H1 (cell line): ENCODE measurements at regions not wholly inside any gene's neighbourhood (a gene's known extent, or its start where the extent isn't known, plus 50 kb on each side); places are given as distances from the start of the nearest gene placed in this dataset.

Source experiments
- CTCF ChIA-PET: fragments of 300-600 bp; sonication (Branson Sonifier 250); formaldehyde crosslinking; loops from one replicate; lab custom pipeline; 2021; ENCODE audit not compliant: partially characterized antibody; lab: Charles Lee
- POLR2A ChIA-PET: fragments of 300-600 bp; sonication (Branson Sonifier 250); formaldehyde crosslinking; loops from one replicate; lab custom pipeline; 2021; ENCODE audit warnings: inconsistent platforms; ENCODE audit not compliant: partially characterized antibody; lab: Charles Lee
- DNase-seq, 2 experiments: peaks; one replicate each; pipeline versions ENCODE4 v3.0.0 to v3.0.0-alpha.2; 2010 to 2022; ENCODE audit warnings: low spot score in 2 of 2, low read depth in 1 of 2, mixed read lengths in 1 of 2
- FAIRE-seq: peaks from 2 replicates; lab custom pipeline; 2011; peaks lifted over from hg19 to GRCh38; lab: Jason Lieb, UNC
- H2AFZ ChIP-seq: 2 replicates; pipeline ENCODE4 v1.8.1; 2012; ENCODE audit warnings: low read length, inconsistent platforms
- H2AK5ac ChIP-seq: 2 replicates; pipeline ENCODE4 v1.6.1; 2013; ENCODE audit warnings: low read depth, low read length
- H2BK120ac ChIP-seq: replicated peaks from 2 replicates; pipeline ENCODE3; 2013; ENCODE audit warnings: low read depth, low read length, inconsistent platforms
- H2BK12ac ChIP-seq: 2 replicates; pipeline ENCODE4 v1.6.1; 2013; ENCODE audit warnings: low read depth, low read length
- H2BK15ac ChIP-seq: 2 replicates; pipeline ENCODE4 v1.6.1; 2013; ENCODE audit warnings: low read length
- H2BK20ac ChIP-seq: 2 replicates; pipeline ENCODE4 v1.6.1; 2013; ENCODE audit warnings: low read length
- H2BK5ac ChIP-seq: 2 replicates; pipeline ENCODE4 v1.6.1; 2013; ENCODE audit warnings: low read depth, low read length
- H3K14ac ChIP-seq: 2 replicates; pipeline ENCODE4 v1.6.1; 2013; ENCODE audit warnings: inconsistent platforms; ENCODE audit not compliant: insufficient read length
- H3K18ac ChIP-seq: 2 replicates; pipeline ENCODE4 v1.6.1; 2013; ENCODE audit warnings: low read length; ENCODE audit errors: extremely low read depth
- H3K23ac ChIP-seq: 2 replicates; pipeline ENCODE4 v1.6.1; 2013; ENCODE audit warnings: inconsistent platforms; ENCODE audit not compliant: insufficient read length
- H3K23me2 ChIP-seq: 2 replicates; pipeline ENCODE4 v1.6.1; 2013; ENCODE audit warnings: low read depth, low read length
- H3K27ac ChIP-seq: 2 replicates; pipeline ENCODE4 v1.6.1; 2011; ENCODE audit warnings: low read depth, low read length, inconsistent platforms
- H3K27me3 ChIP-seq, 4 experiments: replicated peaks in 1 of 4; 1 replicate in 1 of 4; 2 replicates in 3 of 4; pipeline versions ENCODE4 v1.6.1 to v1.8.1; 2011 to 2013; ENCODE audit warnings: low read length in 3 of 4, mild to moderate bottlenecking in 3 of 4, inconsistent platforms in 2 of 4, mixed read lengths in 2 of 4, moderate library complexity in 1 of 4; ENCODE audit not compliant: control insufficient read depth in 3 of 4, insufficient read depth in 3 of 4; ENCODE audit errors: extremely low read depth in 1 of 4
- H3K36me3 ChIP-seq, 4 experiments: 2 replicates each; pipeline versions ENCODE4 v1.6.1 to v1.8.1; 2011 to 2013; ENCODE audit warnings: mild to moderate bottlenecking in 4 of 4, low read length in 3 of 4, moderate library complexity in 2 of 4, control low read depth in 1 of 4, inconsistent platforms in 1 of 4; ENCODE audit not compliant: insufficient read depth in 4 of 4, control insufficient read depth in 2 of 4
- H3K4ac ChIP-seq: replicated peaks from 2 replicates; pipeline ENCODE3; 2013; ENCODE audit warnings: low read length, low read depth, mixed read lengths, inconsistent platforms; ENCODE audit not compliant: insufficient read length
- H3K4me1 ChIP-seq, 4 experiments: replicated peaks in 1 of 4; 1 replicate in 1 of 4; 2 replicates in 3 of 4; pipeline versions ENCODE4 v1.6.1 to v1.8.1; 2011 to 2013; ENCODE audit warnings: low read length in 3 of 4, inconsistent platforms in 2 of 4, mixed read lengths in 1 of 4; ENCODE audit not compliant: insufficient read depth in 4 of 4, control insufficient read depth in 3 of 4
- H3K4me2 ChIP-seq, 2 experiments: 2 replicates each; pipeline versions ENCODE4 v1.6.1 to v1.8.1; 2011 to 2013; ENCODE audit warnings: low read depth in 2 of 2, low read length in 2 of 2, control low read depth in 1 of 2, inconsistent platforms in 1 of 2, mild to moderate bottlenecking in 1 of 2; ENCODE audit not compliant: insufficient read depth in 1 of 2
- H3K4me3 ChIP-seq, 4 experiments: fragments of 200-600, 300-600 bp in 1 of 4; sonication (generic), shearing (Covaris generic), sonication (Bioruptor Twin) in 1 of 4; 2 replicates each; pipeline versions ENCODE4 v1.5.1 to v1.8.1; 2011 to 2016; ENCODE audit warnings: low read length in 4 of 4, low read depth in 3 of 4, control low read depth in 2 of 4, inconsistent platforms in 2 of 4, mild to moderate bottlenecking in 2 of 4, mixed read lengths in 1 of 4, moderate library complexity in 1 of 4; ENCODE audit not compliant: insufficient read depth in 2 of 4; ENCODE audit errors: extremely low read depth in 1 of 4
- H3K56ac ChIP-seq: replicated peaks from 2 replicates; pipeline ENCODE3; 2013; ENCODE audit warnings: low read depth, mild to moderate bottlenecking, mixed read lengths, low read length, inconsistent platforms; ENCODE audit not compliant: insufficient read length
- H3K79me1 ChIP-seq: 2 replicates; pipeline ENCODE4 v1.6.1; 2013; ENCODE audit warnings: low read depth, low read length, control low read depth
- H3K79me2 ChIP-seq, 2 experiments: 2 replicates each; pipeline versions ENCODE4 v1.6.1 to v1.8.1; 2012 to 2013; ENCODE audit warnings: low read length in 2 of 2, mild to moderate bottlenecking in 2 of 2, inconsistent platforms in 1 of 2; ENCODE audit not compliant: insufficient read depth in 2 of 2, control insufficient read depth in 1 of 2
- H3K9ac ChIP-seq, 4 experiments: replicated peaks in 1 of 4; 1 replicate in 1 of 4; 2 replicates in 3 of 4; pipeline versions ENCODE4 v1.6.1 to v1.8.1; 2011 to 2013; ENCODE audit warnings: low read depth in 3 of 4, low read length in 3 of 4, control low read depth in 2 of 4, mild to moderate bottlenecking in 2 of 4, moderate library complexity in 2 of 4, inconsistent platforms in 1 of 4; ENCODE audit errors: extremely low read depth in 1 of 4
- H3K9me3 ChIP-seq, 2 experiments: 2 replicates each; pipeline versions ENCODE4 v1.6.1 to v1.8.1; 2012 to 2013; ENCODE audit warnings: mild to moderate bottlenecking in 2 of 2, moderate library complexity in 2 of 2, control low read depth in 1 of 2, inconsistent platforms in 1 of 2, low read depth in 1 of 2, low read length in 1 of 2, mixed read lengths in 1 of 2; ENCODE audit not compliant: insufficient read depth in 2 of 2
- H4K20me1 ChIP-seq, 2 experiments: replicated peaks in 1 of 2; 2 replicates each; pipeline versions ENCODE3 to v1.8.1; 2011 to 2013; ENCODE audit warnings: inconsistent platforms in 2 of 2, low read length in 2 of 2, mild to moderate bottlenecking in 1 of 2; ENCODE audit not compliant: insufficient read depth in 2 of 2, control insufficient read depth in 1 of 2
- H4K5ac ChIP-seq: 2 replicates; pipeline ENCODE4 v1.6.1; 2013; ENCODE audit warnings: low read length, low read depth, mixed read lengths, inconsistent platforms; ENCODE audit not compliant: insufficient read length
- H4K8ac ChIP-seq: 2 replicates; pipeline ENCODE4 v1.8.0; 2013; ENCODE audit warnings: mild to moderate bottlenecking, moderate library complexity, low read length, inconsistent platforms; ENCODE audit not compliant: insufficient read depth; ENCODE audit errors: extremely low read depth
- H4K91ac ChIP-seq: replicated peaks from 2 replicates; pipeline ENCODE3; 2013; ENCODE audit warnings: low read length, mixed read lengths, inconsistent platforms; ENCODE audit not compliant: insufficient read length
- EGR1 ChIP-seq: IDR thresholded peaks from 2 replicates; pipeline ENCODE4 v1.6.1; 2011; ENCODE audit warnings: low read depth, low read length, borderline replicate concordance
- HDAC2 ChIP-seq, 2 experiments: fragments of 300-600 bp in 1 of 2; sonication (generic) in 1 of 2; IDR thresholded peaks; 2 replicates each; pipeline ENCODE4 v1.6.1; 2011 to 2012; ENCODE audit warnings: low read depth in 2 of 2, low read length in 2 of 2, mild to moderate bottlenecking in 2 of 2, moderate library complexity in 2 of 2, borderline replicate concordance in 1 of 2, inconsistent platforms in 1 of 2
- KDM1A ChIP-seq: fragments of 200-600, 300-600 bp; sonication (generic); IDR thresholded peaks from 2 replicates; pipeline ENCODE4 v1.7.1; 2016; ENCODE audit warnings: mild to moderate bottlenecking, low read length, borderline replicate concordance
- TEAD4 ChIP-seq: IDR thresholded peaks from 2 replicates; pipeline ENCODE4 v1.6.1; 2012; ENCODE audit warnings: low read depth, low read length, inconsistent platforms, mixed read lengths
- ZNF274 ChIP-seq: IDR thresholded peaks from 2 replicates; pipeline ENCODE4 v1.7.0; 2012; ENCODE audit warnings: low read length, borderline replicate concordance; ENCODE audit errors: extremely low read depth
- WGBS, 2 experiments: shearing (Covaris generic) in 1 of 2; methylation state at CpG; one replicate each; pipeline versions ENCODE4 v1.1.6 to v1.1.7; 2013 to 2015; ENCODE audit warnings: low lambda C conversion rate in 2 of 2, mixed read lengths in 2 of 2, inconsistent platforms in 1 of 2, low coverage in 1 of 2, missing lambda C conversion rate in 1 of 2; ENCODE audit not compliant: insufficient replicate concordance in 2 of 2, insufficient coverage in 1 of 2, insufficient read length in 1 of 2; ENCODE audit errors: extremely low coverage in 1 of 2, missing lambda C conversion rate in 1 of 2; 5-methylcytosine and 5-hydroxymethylcytosine counted together
- TF ChIP-seq, protein P1 (sequence below): IDR thresholded peaks from 2 replicates; pipeline ENCODE4 v1.6.1; 2012; ENCODE audit warnings: low read length, inconsistent platforms

- Histone ChIP-seq H3K27me3 (no peaks in the 10 kb centered on the region), H2AFZ (no peak overlapping the region), H3K14ac (no peak overlapping the region), H2AK5ac (no peak overlapping the region), H4K20me1 (no peaks in the 10 kb centered on the region), H2BK15ac (no peak overlapping the region), H3K4me2 (no peak overlapping the region), H3K79me1 (no peaks in the 10 kb centered on the region), H3K9ac (no peak overlapping the region), H3K4me1 (no peaks in the 10 kb centered on the region), H3K79me2 (no peaks in the 10 kb centered on the region), H3K18ac (no peak overlapping the region), H4K5ac (no peak overlapping the region), H3K56ac (no peak overlapping the region)
- no peak for DNase-seq
- CTCF ChIA-PET, result interaction anchor here (0.9 to 3.0 kb wide), 3 partner anchors 17 to 391 kb away, joined by 3 to 11 read pairs (median 3); no protein-coding TSS in a partner anchor
- 90% methylated on average over 2 of the region's 2 CpGs; no CpG with 5 or more reads in 1 of the 2 experiments for WGBS, 2 experiments
- TF ChIP-seq, protein P1, sequence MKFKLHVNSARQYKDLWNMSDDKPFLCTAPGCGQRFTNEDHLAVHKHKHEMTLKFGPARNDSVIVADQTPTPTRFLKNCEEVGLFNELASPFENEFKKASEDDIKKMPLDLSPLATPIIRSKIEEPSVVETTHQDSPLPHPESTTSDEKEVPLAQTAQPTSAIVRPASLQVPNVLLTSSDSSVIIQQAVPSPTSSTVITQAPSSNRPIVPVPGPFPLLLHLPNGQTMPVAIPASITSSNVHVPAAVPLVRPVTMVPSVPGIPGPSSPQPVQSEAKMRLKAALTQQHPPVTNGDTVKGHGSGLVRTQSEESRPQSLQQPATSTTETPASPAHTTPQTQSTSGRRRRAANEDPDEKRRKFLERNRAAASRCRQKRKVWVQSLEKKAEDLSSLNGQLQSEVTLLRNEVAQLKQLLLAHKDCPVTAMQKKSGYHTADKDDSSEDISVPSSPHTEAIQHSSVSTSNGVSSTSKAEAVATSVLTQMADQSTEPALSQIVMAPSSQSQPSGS, result no peak
- no peak for TF ChIP-seq EGR1
- TF ChIP-seq TEAD4, result no peak
- TF ChIP-seq HDAC2 (IDR thresholded peaks at IDR 0.05; ENCODE audit: borderline replicate concordance in 1 of 2, low read depth in 2 of 2, low read length in 2 of 2), result no peak
- no peak for TF ChIP-seq KDM1A
- no peak for TF ChIP-seq ZNF274
- TF ChIP-seq, all 59 proteins: peak for 0
- H3K23ac ChIP-seq, result no peak overlapping the region
- no peaks in the 10 kb centered on the region for H3K9me3 ChIP-seq
- no peak overlapping the region for H4K91ac ChIP-seq
- H4K8ac ChIP-seq, result no peak overlapping the region
- H3K23me2 ChIP-seq, result no peaks in the 10 kb centered on the region
- no peaks in the 10 kb centered on the region for H3K36me3 ChIP-seq
- no peak overlapping the region for H3K4me3 ChIP-seq
- no peak overlapping the region for H2BK20ac ChIP-seq
- FAIRE-seq, result no peak
- POLR2A ChIA-PET, result interaction anchor here (1.8 kb wide), 1 partner anchor 11 kb away, joined by 4 read pairs; no protein-coding TSS in a partner anchor
- H2BK12ac ChIP-seq, result no peak overlapping the region
- no peak overlapping the region for H2BK5ac ChIP-seq
- no peak overlapping the region for H3K4ac ChIP-seq
- H3K27ac ChIP-seq, result no peak overlapping the region
- H2BK120ac ChIP-seq, result no peak overlapping the region
Measured at GRCh38 chr1:112247036-112247597, 148.9 kb upstream of the CTTNBP2NL start.
